ENCODE measurements at regions not wholly inside any gene's neighbourhood (a gene's known extent, or its start where the extent isn't known, plus 50 kb on each side); places are given as distances from the start of the nearest gene placed in this dataset.

- POLR2A ChIA-PET (ENCODE audit: partially characterized antibody): no interaction called here
Observed at GRCh38 chr10:111804781-111805180, 378.8 kb downstream of the GPAM start.

More at GRCh38 chr10:111804781-111805180, 378.8 kb downstream of the GPAM start:
- Histone ChIP-seq H3K4me3 (ENCODE audit: extremely low read depth in 1 of 4, insufficient read depth in 2 of 4, low read depth in 3 of 4, low read length in 4 of 4) (no peak overlapping the region), H2BK120ac (replicated peaks; ENCODE audit: low read depth, low read length) (no peak overlapping the region), H3K79me1 (ENCODE audit: low read depth, low read length) (no peaks in the 10 kb centered on the region), H2BK20ac (ENCODE audit: low read length) (no peak overlapping the region), H3K18ac (ENCODE audit: extremely low read depth, low read length) (no peak overlapping the region), H2AK5ac (ENCODE audit: low read depth, low read length) (no peak overlapping the region), H3K36me3 (ENCODE audit: control insufficient read depth in 2 of 4, insufficient read depth in 4 of 4, low read length in 3 of 4) (no peaks in the 10 kb centered on the region), H3K4me1 (replicated peaks in 1 of 4; ENCODE audit: control insufficient read depth in 3 of 4, insufficient read depth in 4 of 4, low read length in 3 of 4) (no peaks in the 10 kb centered on the region), H3K27me3 (replicated peaks in 1 of 4; ENCODE audit: control insufficient read depth in 3 of 4, extremely low read depth in 1 of 4, insufficient read depth in 3 of 4, low read length in 3 of 4) (no peaks in the 10 kb centered on the region), H4K5ac (ENCODE audit: insufficient read length, low read depth, low read length) (no peak overlapping the region), H4K8ac (ENCODE audit: extremely low read depth, insufficient read depth, low read length) (no peak overlapping the region), H3K9me3 (ENCODE audit: insufficient read depth in 2 of 2, low read depth in 1 of 2, low read length in 1 of 2) (no peaks in the 10 kb centered on the region), H2AFZ (ENCODE audit: low read length) (no peak overlapping the region), H4K91ac (replicated peaks; ENCODE audit: insufficient read length, low read length) (no peak overlapping the region), H3K27ac (ENCODE audit: low read depth, low read length) (no peak overlapping the region), H2BK15ac (ENCODE audit: low read length) (no peak overlapping the region), H2BK12ac (ENCODE audit: low read depth, low read length) (no peak overlapping the region), H3K14ac (ENCODE audit: insufficient read length) (no peak overlapping the region), H3K9ac (replicated peaks in 1 of 4; ENCODE audit: extremely low read depth in 1 of 4, low read depth in 3 of 4, low read length in 3 of 4) (no peak overlapping the region), H3K79me2 (ENCODE audit: control insufficient read depth in 1 of 2, insufficient read depth in 2 of 2, low read length in 2 of 2) (no peaks in the 10 kb centered on the region), H3K23me2 (ENCODE audit: low read depth, low read length) (no peaks in the 10 kb centered on the region; the same call in 1 of the 2 replicates), H3K23ac (ENCODE audit: insufficient read length) (no peak overlapping the region), H3K56ac (replicated peaks; ENCODE audit: insufficient read length, low read depth, low read length) (no peak overlapping the region), H3K4ac (replicated peaks; ENCODE audit: insufficient read length, low read depth, low read length) (no peak overlapping the region), H4K20me1 (replicated peaks in 1 of 2; ENCODE audit: control insufficient read depth in 1 of 2, insufficient read depth in 2 of 2, low read length in 2 of 2) (no peaks in the 10 kb centered on the region), H2BK5ac (ENCODE audit: low read depth, low read length) (no peak overlapping the region), H3K4me2 (ENCODE audit: insufficient read depth in 1 of 2, low read depth in 2 of 2, low read length in 2 of 2) (no peak overlapping the region)
- TF ChIP-seq SRF (IDR thresholded peaks at IDR 0.05; ENCODE audit: low read depth, low read length) (no peak), EGR1 (IDR thresholded peaks at IDR 0.05; ENCODE audit: borderline replicate concordance, low read depth, low read length) (no peak), EP300 (IDR thresholded peaks at IDR 0.05; ENCODE audit: borderline replicate concordance in 1 of 2, low read depth in 2 of 2, low read length in 2 of 2) (no peak), MAFK (IDR thresholded peaks at IDR 0.05; ENCODE audit: low read depth, low read length) (no peak)
- FAIRE-seq (no peak), DNase-seq (ENCODE audit: low read depth in 1 of 2, low spot score in 2 of 2) (no peak)
- WGBS, 2 experiments (ENCODE audit: extremely low coverage in 1 of 2, insufficient coverage in 1 of 2, insufficient read length in 1 of 2, insufficient replicate concordance in 2 of 2, low coverage in 1 of 2, low lambda C conversion rate in 2 of 2, missing lambda C conversion rate in 1 of 2): 81% methylated on average over 3 of the region's 3 CpGs; no CpG with 5 or more reads in 1 of the 2 experiments
- CTCF ChIA-PET (ENCODE audit: partially characterized antibody): interaction anchor here (1.1 to 1.5 kb wide), 3 partner anchors 17 to 31 kb away, joined by 3 to 5 read pairs (median 3); no protein-coding TSS in a partner anchor

Measured in H1 (cell line).